HG03280 (cell line): ENCODE measurements at regions not wholly inside any gene's neighbourhood (a gene's known extent, or its start where the extent isn't known, plus 50 kb on each side); places are given as distances from the start of the nearest gene placed in this dataset.

Experiments
- ATAC-seq: cut with Tn5 transposase; IDR thresholded peaks from one replicate; pipeline ENCODE4 v1.9.1; 2021; ENCODE audit warnings: mild to moderate bottlenecking, moderate library complexity; ENCODE audit not compliant: unreplicated experiment

GRCh38 chr2:219987830-219988229, 360.4 kb downstream of the SLC4A3 start:
- ATAC-seq: no peak

GRCh38 chr2:219989744-219990143, 362.3 kb downstream of the SLC4A3 start:
- ATAC-seq: no peak

GRCh38 chr2:219991116-219991515, 363.7 kb downstream of the SLC4A3 start:
- ATAC-seq: no peak

- no peak for ATAC-seq
Observed at GRCh38 chr2:219995399-219995798, 368.0 kb downstream of the SLC4A3 start.

GRCh38 chr2:219995991-219996765, 368.7 kb downstream of the SLC4A3 start:
- no peak for ATAC-seq

GRCh38 chr2:219997341-219997851, 370.0 kb downstream of the SLC4A3 start:
- ATAC-seq: no peak

GRCh38 chr2:219998107-219998506, 370.7 kb downstream of the SLC4A3 start:
- no peak for ATAC-seq

GRCh38 chr2:219998714-219999227, 371.3 kb downstream of the SLC4A3 start:
- ATAC-seq: no peak

- ATAC-seq: no peak
Observed at GRCh38 chr2:220000080-220000479, 372.6 kb downstream of the SLC4A3 start.

- ATAC-seq: no peak
Observed at GRCh38 chr2:220000586-220000985, 373.2 kb downstream of the SLC4A3 start.

- ATAC-seq: no peak
Observed at GRCh38 chr2:220001751-220002150, 374.3 kb downstream of the SLC4A3 start.

- no peak for ATAC-seq
Observed at GRCh38 chr2:220002251-220002650, 374.8 kb downstream of the SLC4A3 start.

- no peak for ATAC-seq
Observed at GRCh38 chr2:220002699-220003098, 375.3 kb downstream of the SLC4A3 start.

GRCh38 chr2:220005362-220005761, 377.9 kb downstream of the SLC4A3 start:
- ATAC-seq: no peak

- ATAC-seq: no peak
Observed at GRCh38 chr2:220006152-220006621, 378.8 kb downstream of the SLC4A3 start.

GRCh38 chr2:220011859-220012258, 384.4 kb downstream of the SLC4A3 start:
- ATAC-seq: no peak

GRCh38 chr2:220014961-220015360, 387.5 kb downstream of the SLC4A3 start:
- no peak for ATAC-seq

- no peak for ATAC-seq
Observed at GRCh38 chr2:220015576-220015975, 388.1 kb downstream of the SLC4A3 start.

- no peak for ATAC-seq
Observed at GRCh38 chr2:220025207-220025606, 397.8 kb downstream of the SLC4A3 start.

- ATAC-seq: no peak
Observed at GRCh38 chr2:220029013-220029412, 401.6 kb downstream of the SLC4A3 start.

GRCh38 chr2:220033546-220033945, 406.1 kb downstream of the SLC4A3 start:
- no peak for ATAC-seq

GRCh38 chr2:220034426-220035130, 407.1 kb downstream of the SLC4A3 start:
- ATAC-seq: no peak
